Small intestine (tissue), 7 donors: ENCODE measurements at regions not wholly inside any gene's neighbourhood (a gene's known extent, or its start where the extent isn't known, plus 50 kb on each side); places are given as distances from the start of the nearest gene placed in this dataset.
"Not testable (repeated sequence)": the region's sequence is repeated elsewhere in the genome, so short reads cannot be mapped to it uniquely, and the experiment has no call there.

Experiments
- DNase-seq, 2 donors: peaks; one replicate each; pipeline versions ENCODE4 v3.0.0 to v3.0.0-alpha.2; 2013
- FAIRE-seq: peaks from 2 replicates; lab custom pipeline; 2012; peaks lifted over from hg19 to GRCh38; lab: Jason Lieb, UNC
- H3K27ac ChIP-seq, 3 donors: one replicate each; pipeline ENCODE4 v1.5.1; 2013; ENCODE audit warnings: low read length in 2 of 3, mild to moderate bottlenecking in 2 of 3, control low read depth in 1 of 3, inconsistent platforms in 1 of 3, low read depth in 1 of 3, moderate library complexity in 1 of 3
- H3K27me3 ChIP-seq, 3 donors: one replicate each; pipeline ENCODE4 v1.6.1; 2013; ENCODE audit warnings: low read length in 3 of 3, inconsistent platforms in 1 of 3; ENCODE audit not compliant: control insufficient read depth in 3 of 3, insufficient read depth in 3 of 3
- H3K36me3 ChIP-seq, 3 donors: one replicate each; pipeline ENCODE4 v1.6.1; 2013; ENCODE audit warnings: low read length in 3 of 3, inconsistent platforms in 1 of 3, low read depth in 1 of 3, mild to moderate bottlenecking in 1 of 3, moderate library complexity in 1 of 3; ENCODE audit not compliant: control insufficient read depth in 3 of 3, insufficient read depth in 2 of 3
- H3K4me1 ChIP-seq, 3 donors: one replicate each; pipeline ENCODE4 v1.6.1; 2013; ENCODE audit warnings: low read length in 2 of 3, inconsistent platforms in 1 of 3, low read depth in 1 of 3, mild to moderate bottlenecking in 1 of 3, moderate library complexity in 1 of 3; ENCODE audit not compliant: control insufficient read depth in 3 of 3, insufficient read depth in 2 of 3
- H3K4me3 ChIP-seq, 3 donors: one replicate each; pipeline ENCODE4 v1.5.1; 2013; ENCODE audit warnings: low read length in 3 of 3, control low read depth in 1 of 3, inconsistent platforms in 1 of 3, low read depth in 1 of 3, mild to moderate bottlenecking in 1 of 3, moderate library complexity in 1 of 3
- H3K9me3 ChIP-seq, 2 donors: one replicate each; pipeline ENCODE4 v1.6.1; 2013; ENCODE audit warnings: low read depth in 1 of 2, low read length in 1 of 2; ENCODE audit not compliant: control insufficient read depth in 2 of 2, insufficient read depth in 1 of 2
- WGBS, 3 donors: extraction: QIAGEN DNeasy Blood & Tissue Kit; methylation state at CpG; one replicate each; pipeline ENCODE4 v1.1.7; 2013; 5-methylcytosine and 5-hydroxymethylcytosine counted together
- donor health status: healthy with polysubstance abuse.
- donor health status: control.
- donor health status: control.
- donor health status: Bipolar disorder and iron deficiency.
- donor health status: healthy.

GRCh38 chr10:57094965-57095364, 733.9 kb upstream of the ZWINT start:
- H3K4me3 ChIP-seq, result no peak overlapping the region
- DNase-seq, result no peak
- H3K4me1 ChIP-seq, result no peaks in the 10 kb centered on the region
- H3K9me3 ChIP-seq, result peaks cover 0 to 16% of the 10 kb centered on the region in 2 donors
- H3K27ac ChIP-seq, result no peak overlapping the region
- no peaks in the 10 kb centered on the region for H3K27me3 ChIP-seq
- WGBS, 3 donors, result 76 to 85% (median 83%) methylated on average over 7 of the region's 7 CpGs
- no peaks in the 10 kb centered on the region for H3K36me3 ChIP-seq
- FAIRE-seq, result no peak

- Histone ChIP-seq H3K9me3 (peaks cover 0 to 16% of the 10 kb centered on the region in 2 donors), H3K27ac (no peak overlapping the region), H3K36me3 (no peaks in the 10 kb centered on the region), H3K4me3 (no peak overlapping the region), H3K4me1 (no peaks in the 10 kb centered on the region), H3K27me3 (no peaks in the 10 kb centered on the region)
- no peak for FAIRE-seq
- DNase-seq, result no peak
These were observed 733.0 kb upstream of the ZWINT start for GRCh38 chr10:57094083-57094482.

GRCh38 chr10:57053530-57053929, 692.5 kb upstream of the ZWINT start:
- H3K4me1 ChIP-seq, result no peaks in the 10 kb centered on the region
- FAIRE-seq (no peak), DNase-seq (no peak)
- WGBS, 3 donors, result 81 to 87% (median 86%) methylated on average over 6 of the region's 6 CpGs
- H3K9me3 ChIP-seq, result peaks cover 0 to 12% of the 10 kb centered on the region in 2 donors
- H3K36me3 ChIP-seq, result no peaks in the 10 kb centered on the region
- H3K27me3 ChIP-seq, result no peaks in the 10 kb centered on the region
- H3K4me3 ChIP-seq, result no peak overlapping the region
- H3K27ac ChIP-seq, result no peak overlapping the region

- no peaks in the 10 kb centered on the region for H3K4me1 ChIP-seq
- WGBS, 3 donors, result 31 to 57% (median 49%) methylated on average over 2 of the region's 2 CpGs
These were observed 688.0 kb upstream of the ZWINT start for GRCh38 chr10:57049096-57049495.

GRCh38 chr10:57038531-57038930, 677.5 kb upstream of the ZWINT start:
- H3K4me3 ChIP-seq, result no peak overlapping the region
- no peak overlapping the region for H3K27ac ChIP-seq
- no peaks in the 10 kb centered on the region for H3K36me3 ChIP-seq
- DNase-seq, result no peak
- no peaks in the 10 kb centered on the region for H3K9me3 ChIP-seq
- FAIRE-seq, result no peak
- no peaks in the 10 kb centered on the region for H3K4me1 ChIP-seq
- WGBS, 3 donors, result 78 to 85% (median 84%) methylated on average over 2 of the region's 2 CpGs
- no peaks in the 10 kb centered on the region for H3K27me3 ChIP-seq

More at GRCh38 chr10:57049096-57049495, 688.0 kb upstream of the ZWINT start:
- no peaks in the 10 kb centered on the region for H3K36me3 ChIP-seq
- H3K27ac ChIP-seq, result no peak overlapping the region
- no peak for FAIRE-seq
- peaks cover 0 to 12% of the 10 kb centered on the region in 2 donors for H3K9me3 ChIP-seq
- H3K27me3 ChIP-seq, result no peaks in the 10 kb centered on the region
- no peak overlapping the region for H3K4me3 ChIP-seq
- DNase-seq, result no peak

GRCh38 chr10:57035310-57035709, 674.3 kb upstream of the ZWINT start:
- H3K27ac ChIP-seq, result no peak overlapping the region
- no peaks in the 10 kb centered on the region for H3K36me3 ChIP-seq
- H3K9me3 ChIP-seq, result peaks cover 0 to 16% of the 10 kb centered on the region in 2 donors
- FAIRE-seq (no peak), DNase-seq (no peak)
- no peaks in the 10 kb centered on the region for H3K27me3 ChIP-seq
- H3K4me1 ChIP-seq, result no peaks in the 10 kb centered on the region
- 76 to 86% (median 78%) methylated on average over 2 of the region's 2 CpGs for WGBS, 3 donors
- no peak overlapping the region for H3K4me3 ChIP-seq

GRCh38 chr10:57032301-57032700, 671.2 kb upstream of the ZWINT start:
- not testable (repeated sequence) for FAIRE-seq, H3K27ac ChIP-seq, H3K36me3 ChIP-seq, H3K27me3 ChIP-seq, H3K4me3 ChIP-seq, DNase-seq, H3K4me1 ChIP-seq
- WGBS, 3 donors, result 72 to 78% (median 73%) methylated on average over 5 of the region's 5 CpGs
- H3K9me3 ChIP-seq, result peaks cover 0 to 16% of the 10 kb centered on the region in 2 donors

- Histone ChIP-seq H3K27ac (no peak overlapping the region), H3K4me1 (no peaks in the 10 kb centered on the region), H3K4me3 (no peak overlapping the region), H3K27me3 (no peaks in the 10 kb centered on the region), H3K9me3 (peaks cover 0 to 16% of the 10 kb centered on the region in 2 donors), H3K36me3 (no peaks in the 10 kb centered on the region)
- FAIRE-seq (no peak), DNase-seq (no peak)
- 84 to 90% (median 88%) methylated on average over 4 of the region's 4 CpGs for WGBS, 3 donors
These were observed 670.3 kb upstream of the ZWINT start for GRCh38 chr10:57031346-57031745.

GRCh38 chr10:57026307-57026706, 665.2 kb upstream of the ZWINT start:
- FAIRE-seq, result no peak
- H3K36me3 ChIP-seq, result no peaks in the 10 kb centered on the region
- 88 to 93% (median 90%) methylated on average over 1 of the region's 1 CpG for WGBS, 3 donors
- H3K27me3 ChIP-seq, result no peaks in the 10 kb centered on the region
- DNase-seq, result no peak
- H3K4me3 ChIP-seq, result no peak overlapping the region
- no peak overlapping the region for H3K27ac ChIP-seq
- H3K4me1 ChIP-seq, result no peaks in the 10 kb centered on the region
- peaks cover 0 to 4% of the 10 kb centered on the region in 2 donors for H3K9me3 ChIP-seq
